Tibial nerve (tissue), 3 donors: ENCODE measurements at regions not wholly inside any gene's neighbourhood (a gene's known extent, or its start where the extent isn't known, plus 50 kb on each side); places are given as distances from the start of the nearest gene placed in this dataset.
"Not testable (repeated sequence)": the region's sequence is repeated elsewhere in the genome, so short reads cannot be mapped to it uniquely, and the experiment has no call there.

Experiments used
- EP300 ChIP-seq, 2 donors: sonication (generic); formaldehyde crosslinking; IDR thresholded peaks; one replicate each; pipeline ENCODE4 v1.6.1; 2017; ENCODE audit warnings: antibody characterized with exemption in 2 of 2, mild to moderate bottlenecking in 1 of 2
- POLR2A ChIP-seq, 2 donors: fragments of 450-650 bp; IDR thresholded peaks; one replicate each; pipeline ENCODE4 v1.6.1; 2017; ENCODE audit warnings: antibody characterized with exemption in 2 of 2, mild to moderate bottlenecking in 2 of 2, moderate library complexity in 2 of 2

DNA sequence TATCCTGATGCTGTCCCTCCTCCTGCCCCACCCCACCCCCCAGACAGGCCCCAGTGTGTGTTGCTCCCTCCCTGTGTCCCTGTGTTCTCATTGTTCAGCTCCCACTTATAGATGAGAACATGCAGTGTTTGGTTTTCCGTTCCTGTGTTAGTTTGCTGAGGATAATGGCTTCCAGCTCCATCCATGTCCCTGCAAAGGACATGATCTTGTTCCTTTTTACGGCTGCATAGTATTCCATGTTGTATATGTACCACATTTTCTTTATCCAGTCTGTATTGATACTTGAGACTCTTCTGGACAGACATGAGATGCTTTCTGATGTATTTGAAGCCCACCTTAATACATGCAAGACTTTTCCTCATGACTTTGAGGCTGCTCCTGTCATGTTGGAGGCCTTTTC lies 91.8 kb upstream of the USP9X start:
- TF ChIP-seq POLR2A, EP300 (IDR thresholded peaks at IDR 0.05): not testable (repeated sequence)
